HFF-Myc (cell line): ENCODE measurements at regions not wholly inside any gene's neighbourhood (a gene's known extent, or its start where the extent isn't known, plus 50 kb on each side); places are given as distances from the start of the nearest gene placed in this dataset.

Experiments
- DNase-seq: peaks from one replicate; pipeline ENCODE4 v3.0.0-alpha.2; 2011; ENCODE audit warnings: low read depth; ENCODE audit errors: extremely low read depth
- H3K4me3 ChIP-seq: replicated peaks from 2 replicates; pipeline ENCODE4 v1.5.1; 2011; ENCODE audit warnings: low read depth, mild to moderate bottlenecking, control low read depth, low read length
- TF ChIP-seq, protein P1 (sequence below): IDR thresholded peaks from 2 replicates; pipeline ENCODE4 v1.5.1; 2012; ENCODE audit warnings: mild to moderate bottlenecking, low read depth, low read length, control low read depth; ENCODE audit errors: missing control alignments

- H3K4me3 ChIP-seq, result no peak overlapping the region
- no peak for DNase-seq
- TF ChIP-seq, protein P1, sequence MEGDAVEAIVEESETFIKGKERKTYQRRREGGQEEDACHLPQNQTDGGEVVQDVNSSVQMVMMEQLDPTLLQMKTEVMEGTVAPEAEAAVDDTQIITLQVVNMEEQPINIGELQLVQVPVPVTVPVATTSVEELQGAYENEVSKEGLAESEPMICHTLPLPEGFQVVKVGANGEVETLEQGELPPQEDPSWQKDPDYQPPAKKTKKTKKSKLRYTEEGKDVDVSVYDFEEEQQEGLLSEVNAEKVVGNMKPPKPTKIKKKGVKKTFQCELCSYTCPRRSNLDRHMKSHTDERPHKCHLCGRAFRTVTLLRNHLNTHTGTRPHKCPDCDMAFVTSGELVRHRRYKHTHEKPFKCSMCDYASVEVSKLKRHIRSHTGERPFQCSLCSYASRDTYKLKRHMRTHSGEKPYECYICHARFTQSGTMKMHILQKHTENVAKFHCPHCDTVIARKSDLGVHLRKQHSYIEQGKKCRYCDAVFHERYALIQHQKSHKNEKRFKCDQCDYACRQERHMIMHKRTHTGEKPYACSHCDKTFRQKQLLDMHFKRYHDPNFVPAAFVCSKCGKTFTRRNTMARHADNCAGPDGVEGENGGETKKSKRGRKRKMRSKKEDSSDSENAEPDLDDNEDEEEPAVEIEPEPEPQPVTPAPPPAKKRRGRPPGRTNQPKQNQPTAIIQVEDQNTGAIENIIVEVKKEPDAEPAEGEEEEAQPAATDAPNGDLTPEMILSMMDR, result no peak
Measured at GRCh38 chr18:75916624-75916982, 489.1 kb upstream of the SMIM21 start.

DNA sequence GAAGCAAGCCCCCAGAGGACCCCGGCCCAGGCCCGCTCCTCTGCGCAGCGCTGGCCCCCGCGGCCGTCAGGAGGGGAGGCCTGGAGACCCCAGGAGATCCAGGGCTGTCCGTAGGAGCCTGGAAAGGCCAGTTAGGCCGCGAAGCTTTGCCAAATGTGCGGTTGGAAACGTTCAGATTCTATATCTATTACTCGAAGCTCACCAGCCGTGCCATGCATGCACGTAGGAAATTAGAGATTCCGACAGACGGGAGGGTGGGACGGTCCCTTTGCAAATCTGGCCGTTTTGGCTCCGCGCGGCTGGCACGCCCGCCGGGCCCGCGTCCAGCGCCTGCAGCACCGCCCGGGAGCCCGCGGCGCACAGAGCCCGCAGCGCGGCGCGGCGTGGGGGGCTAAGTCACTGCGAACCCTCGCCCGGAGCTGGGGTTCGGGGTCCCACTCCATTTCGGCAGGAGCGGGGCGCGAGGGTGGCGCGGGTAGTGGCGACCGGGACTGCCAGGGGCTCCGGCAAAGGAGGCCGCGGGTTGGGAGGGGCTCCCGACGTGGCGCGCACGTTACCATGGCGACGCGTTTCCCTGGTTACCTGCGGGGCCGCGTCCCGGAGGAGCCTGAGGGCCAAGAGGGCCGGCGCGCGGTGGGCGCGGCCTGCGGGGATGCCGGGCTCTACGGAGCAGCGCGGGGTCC, 488.6 kb upstream of the SMIM21 start:
- no peak for DNase-seq
- H3K4me3 ChIP-seq, result 0 out of 2 replicates have a peak overlapping the region, but pooled peaks have one; percentile 3
- TF ChIP-seq, protein P1, result no peak

- DNase-seq, result no peak
- no peak overlapping the region for H3K4me3 ChIP-seq
- TF ChIP-seq, protein P1, result no peak
Measured at GRCh38 chr18:75912829-75913228, 485.3 kb upstream of the SMIM21 start.

DNA sequence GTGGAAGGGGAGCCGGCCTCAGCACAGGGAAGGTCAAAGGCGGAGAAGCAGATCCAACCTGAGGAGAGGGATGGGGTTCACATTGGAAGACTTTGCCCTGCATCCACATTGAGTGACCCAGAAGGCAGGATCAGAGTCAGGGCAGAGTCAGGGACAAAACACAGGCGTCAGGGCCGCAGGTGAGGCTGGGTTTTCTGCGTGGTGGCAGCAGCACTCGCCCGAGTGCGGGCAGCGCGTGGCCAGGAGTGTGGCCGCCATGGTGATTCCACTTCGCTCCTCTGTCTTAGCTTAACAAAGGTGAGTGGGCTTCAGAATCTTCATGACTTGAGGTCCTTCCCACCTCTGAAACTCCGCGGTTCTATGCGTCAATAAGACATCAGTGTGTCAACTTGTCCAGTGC, 476.9 kb upstream of the SMIM21 start:
- DNase-seq, result no peak
- TF ChIP-seq, protein P1, result no peak
- H3K4me3 ChIP-seq, result no peak overlapping the region

DNA sequence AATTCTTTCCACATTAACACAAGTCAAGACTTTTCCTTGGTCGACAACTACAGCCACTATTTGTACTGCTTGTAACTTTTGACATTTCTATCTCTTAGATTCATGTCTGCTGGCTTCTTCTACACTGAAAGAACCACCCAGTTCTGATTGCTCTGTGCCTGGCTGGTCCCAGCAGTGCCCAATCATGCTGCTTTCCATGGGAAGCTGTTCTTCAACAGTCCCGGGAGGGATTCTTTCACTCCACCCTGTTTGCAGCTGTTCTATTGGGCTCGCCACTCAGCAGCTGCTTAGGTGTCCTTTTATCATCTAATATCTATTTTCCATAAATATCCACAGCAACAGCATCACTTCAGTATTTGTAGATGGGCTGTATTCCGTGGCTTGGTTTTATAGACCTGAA, 471.1 kb upstream of the SMIM21 start:
- DNase-seq, result no peak
- no peak overlapping the region for H3K4me3 ChIP-seq
- TF ChIP-seq, protein P1, result no peak

DNA sequence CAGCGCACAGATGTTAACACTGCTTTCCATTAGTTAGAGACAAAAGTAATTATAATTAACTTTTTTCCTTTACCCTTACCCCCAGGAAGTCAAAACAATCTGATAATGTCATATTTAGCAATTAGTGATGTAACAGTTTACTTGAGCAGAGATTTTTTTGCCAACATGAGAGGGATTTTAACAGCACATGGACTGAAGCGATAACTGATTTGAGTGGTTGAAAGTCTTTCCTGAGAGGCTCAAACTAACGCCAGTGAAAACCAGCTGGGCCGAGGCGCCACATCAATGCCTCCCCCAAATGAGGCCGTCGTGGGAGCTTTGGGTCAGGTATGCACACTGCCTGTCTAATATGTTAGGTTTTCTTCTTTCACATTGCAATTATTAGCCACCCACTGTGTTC, 469.9 kb upstream of the SMIM21 start:
- TF ChIP-seq, protein P1, result no peak
- DNase-seq, result no peak
- H3K4me3 ChIP-seq, result no peak overlapping the region

DNA sequence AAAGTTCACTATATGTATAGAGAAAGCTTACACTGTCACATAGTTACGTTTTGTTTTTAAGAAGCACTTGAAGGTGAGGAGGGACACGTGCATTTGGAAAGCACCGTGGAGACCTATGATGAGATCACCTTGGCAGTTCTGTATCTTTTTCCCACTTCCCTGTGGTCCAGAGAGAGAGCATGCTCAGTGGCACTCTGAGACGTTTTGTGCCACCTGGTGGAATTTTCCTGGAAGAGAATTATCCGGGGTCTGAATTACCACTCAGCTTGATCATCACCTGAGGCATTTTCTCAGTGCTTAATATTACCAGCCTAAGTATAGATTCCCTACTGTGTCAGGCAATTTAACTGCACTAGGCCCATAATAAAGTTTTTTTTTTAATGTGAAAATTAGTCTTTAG, 469.4 kb upstream of the SMIM21 start:
- no peak overlapping the region for H3K4me3 ChIP-seq
- DNase-seq, result no peak
- TF ChIP-seq, protein P1, result no peak
